ENCODE measurements at regions not wholly inside any gene's neighbourhood (a gene's known extent, or its start where the extent isn't known, plus 50 kb on each side); places are given as distances from the start of the nearest gene placed in this dataset.

GRCh38 chr2:2656115-2657011, 325.3 kb upstream of the MYT1L start:
- DNase-seq (no peak), ATAC-seq (ENCODE audit: low read depth) (no peak)
- H3K27ac ChIP-seq (ENCODE audit: insufficient read depth, low read length), result no peak overlapping the region
- ChIA-PET CTCF (interaction anchor here (0.6 kb wide), 1 partner anchor 20 kb away, joined by 3 read pairs; no protein-coding TSS in a partner anchor), POLR2A (ENCODE audit: unreplicated experiment) (no interaction called here)
- H3K27me3 ChIP-seq (ENCODE audit: control insufficient read depth, insufficient read depth, low read length), result no peaks in the 10 kb centered on the region
- no peak overlapping the region for H2BK15ac ChIP-seq (ENCODE audit: low read depth, low read length)
- 0% methylated on average over 3 of the region's 21 CpGs; no CpG with 5 or more reads in 1 of the 2 experiments for WGBS, 2 experiments (ENCODE audit: extremely low coverage in 2 of 2, insufficient read length in 1 of 2)
- H3K36me3 ChIP-seq (ENCODE audit: control insufficient read depth, insufficient read depth, low read length), result no peaks in the 10 kb centered on the region
- no peak overlapping the region for H2BK5ac ChIP-seq (ENCODE audit: low read depth, low read length, poor library complexity, severe bottlenecking)
- H4K5ac ChIP-seq (ENCODE audit: low read depth, low read length), result no peak overlapping the region
- intact Hi-C loops (cut with micrococcal nuclease), result no loop called here
- H3K4me3 ChIP-seq (ENCODE audit: insufficient read depth, low read depth, low read length), result no peak overlapping the region
- no peak overlapping the region for H3K18ac ChIP-seq (ENCODE audit: low read depth, low read length)
- H2BK120ac ChIP-seq (ENCODE audit: low read depth, low read length), result no peak overlapping the region
- no peaks in the 10 kb centered on the region for H4K20me1 ChIP-seq (ENCODE audit: insufficient read depth, low read length)
- no peaks in the 10 kb centered on the region for H3K4me1 ChIP-seq (ENCODE audit: control insufficient read depth, insufficient read depth, low read length)
- H3K79me1 ChIP-seq (ENCODE audit: low read depth in 1 of 2, low read length in 2 of 2), result no peaks in the 10 kb centered on the region
- no peak overlapping the region for H3K23ac ChIP-seq (ENCODE audit: low read depth, low read length)
- no peak overlapping the region for H3K4me2 ChIP-seq (ENCODE audit: low read depth, low read length)
- dilution Hi-C loops (cut with HindIII; ENCODE audit: low sequenced_read_pairs, unreplicated experiment), result no loop called here
- no peak overlapping the region for H3K14ac ChIP-seq (replicated peaks; ENCODE audit: low read depth, low read length)
- TF ChIP-seq RCOR1 (IDR thresholded peaks at IDR 0.05; ENCODE audit: insufficient replicate concordance, low read length), result no peak
- no peak for TF ChIP-seq BHLHE40 (IDR thresholded peaks at IDR 0.05; ENCODE audit: low read depth, low read length)
- no peak for TF ChIP-seq CEBPB (IDR thresholded peaks at IDR 0.05; ENCODE audit: low read depth, low read length)
- TF ChIP-seq MAZ (IDR thresholded peaks at IDR 0.05; ENCODE audit: borderline replicate concordance, low read depth, low read length), result no peak
- TF ChIP-seq, protein P1, sequence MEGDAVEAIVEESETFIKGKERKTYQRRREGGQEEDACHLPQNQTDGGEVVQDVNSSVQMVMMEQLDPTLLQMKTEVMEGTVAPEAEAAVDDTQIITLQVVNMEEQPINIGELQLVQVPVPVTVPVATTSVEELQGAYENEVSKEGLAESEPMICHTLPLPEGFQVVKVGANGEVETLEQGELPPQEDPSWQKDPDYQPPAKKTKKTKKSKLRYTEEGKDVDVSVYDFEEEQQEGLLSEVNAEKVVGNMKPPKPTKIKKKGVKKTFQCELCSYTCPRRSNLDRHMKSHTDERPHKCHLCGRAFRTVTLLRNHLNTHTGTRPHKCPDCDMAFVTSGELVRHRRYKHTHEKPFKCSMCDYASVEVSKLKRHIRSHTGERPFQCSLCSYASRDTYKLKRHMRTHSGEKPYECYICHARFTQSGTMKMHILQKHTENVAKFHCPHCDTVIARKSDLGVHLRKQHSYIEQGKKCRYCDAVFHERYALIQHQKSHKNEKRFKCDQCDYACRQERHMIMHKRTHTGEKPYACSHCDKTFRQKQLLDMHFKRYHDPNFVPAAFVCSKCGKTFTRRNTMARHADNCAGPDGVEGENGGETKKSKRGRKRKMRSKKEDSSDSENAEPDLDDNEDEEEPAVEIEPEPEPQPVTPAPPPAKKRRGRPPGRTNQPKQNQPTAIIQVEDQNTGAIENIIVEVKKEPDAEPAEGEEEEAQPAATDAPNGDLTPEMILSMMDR (conservative IDR thresholded peaks at IDR 0.05; ENCODE audit: low read depth, low read length), result no peak
- TF ChIP-seq, protein P2, sequence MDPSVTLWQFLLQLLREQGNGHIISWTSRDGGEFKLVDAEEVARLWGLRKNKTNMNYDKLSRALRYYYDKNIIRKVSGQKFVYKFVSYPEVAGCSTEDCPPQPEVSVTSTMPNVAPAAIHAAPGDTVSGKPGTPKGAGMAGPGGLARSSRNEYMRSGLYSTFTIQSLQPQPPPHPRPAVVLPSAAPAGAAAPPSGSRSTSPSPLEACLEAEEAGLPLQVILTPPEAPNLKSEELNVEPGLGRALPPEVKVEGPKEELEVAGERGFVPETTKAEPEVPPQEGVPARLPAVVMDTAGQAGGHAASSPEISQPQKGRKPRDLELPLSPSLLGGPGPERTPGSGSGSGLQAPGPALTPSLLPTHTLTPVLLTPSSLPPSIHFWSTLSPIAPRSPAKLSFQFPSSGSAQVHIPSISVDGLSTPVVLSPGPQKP (IDR thresholded peaks at IDR 0.05; ENCODE audit: borderline replicate concordance, low read depth, low read length), result no peak
- no peak for TF ChIP-seq CHD1 (IDR thresholded peaks at IDR 0.05; ENCODE audit: low read depth, low read length)
- TF ChIP-seq MAFK (IDR thresholded peaks at IDR 0.05; ENCODE audit: low read depth, low read length), result no peak
- no peak for TF ChIP-seq NFE2L2 (IDR thresholded peaks at IDR 0.05; ENCODE audit: low read depth, low read length)
- no peak overlapping the region for H2AFZ ChIP-seq (replicated peaks; ENCODE audit: low read length, poor library complexity)
- no peak overlapping the region for H3K4ac ChIP-seq (ENCODE audit: low read depth, low read length)
- H3K9me3 ChIP-seq (ENCODE audit: control insufficient read depth, insufficient read depth, low read length), result peaks cover 19% of the 10 kb centered on the region
- H3K56ac ChIP-seq (ENCODE audit: extremely low read depth, insufficient read depth, low read length), result no peak overlapping the region
- H4K91ac ChIP-seq (ENCODE audit: insufficient read depth, low read depth, low read length), result no peak overlapping the region
- in situ Hi-C loops (cut with MboI; ENCODE audit: low sequenced_read_pairs), result no loop called here
- no peaks in the 10 kb centered on the region for H3K9me1 ChIP-seq (ENCODE audit: insufficient read depth, low read length)
- no TSS peak for BruUV-seq (replicated peaks)
- no peak overlapping the region for H2BK20ac ChIP-seq (ENCODE audit: low read depth, low read length)
- no peak overlapping the region for H2AK5ac ChIP-seq (ENCODE audit: low read depth, low read length)
- H3K9ac ChIP-seq (ENCODE audit: low read depth, low read length), result no peak overlapping the region
- H4K8ac ChIP-seq (ENCODE audit: low read depth in 2 of 2, low read length in 2 of 2), result no peak overlapping the region
- H2AK9ac ChIP-seq (replicated peaks; ENCODE audit: low read depth, low read length, poor library complexity), result no peak overlapping the region
